Activated CD4-positive, CD25-positive, alpha-beta regulatory T cell (primary cell): ENCODE measurements at regions not wholly inside any gene's neighbourhood (a gene's known extent, or its start where the extent isn't known, plus 50 kb on each side); places are given as distances from the start of the nearest gene placed in this dataset.
"Not testable (repeated sequence)": the region's sequence is repeated elsewhere in the genome, so short reads cannot be mapped to it uniquely, and the experiment has no call there.

Experiments used
- DNase-seq, 4 experiments: peaks; one replicate each; lab custom pipeline; 2025; lab: John Stamatoyannopoulos, UW

DNA sequence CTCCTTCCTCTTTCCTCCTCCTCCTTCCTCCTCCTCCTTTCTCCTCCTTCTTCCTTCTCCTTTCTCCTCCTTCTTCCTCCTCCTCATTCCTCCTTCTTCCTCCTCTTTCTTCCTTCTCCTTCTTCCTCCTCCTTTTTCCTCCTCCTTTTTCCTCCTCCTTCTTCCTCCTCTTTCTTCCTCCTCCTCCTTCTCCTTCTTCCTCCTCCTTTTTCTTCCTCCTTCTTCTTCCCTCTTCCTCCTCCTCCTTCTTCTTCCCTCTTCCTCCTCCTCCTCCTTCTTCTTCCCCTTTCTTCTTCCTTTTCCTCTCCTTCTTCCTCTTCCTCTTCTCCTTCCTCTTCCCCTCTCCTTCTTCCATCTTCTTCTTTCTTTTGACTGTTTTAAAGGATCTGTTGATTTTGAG lies 538.8 kb downstream of the TMEM38B start:
- no peak for DNase-seq

DNA sequence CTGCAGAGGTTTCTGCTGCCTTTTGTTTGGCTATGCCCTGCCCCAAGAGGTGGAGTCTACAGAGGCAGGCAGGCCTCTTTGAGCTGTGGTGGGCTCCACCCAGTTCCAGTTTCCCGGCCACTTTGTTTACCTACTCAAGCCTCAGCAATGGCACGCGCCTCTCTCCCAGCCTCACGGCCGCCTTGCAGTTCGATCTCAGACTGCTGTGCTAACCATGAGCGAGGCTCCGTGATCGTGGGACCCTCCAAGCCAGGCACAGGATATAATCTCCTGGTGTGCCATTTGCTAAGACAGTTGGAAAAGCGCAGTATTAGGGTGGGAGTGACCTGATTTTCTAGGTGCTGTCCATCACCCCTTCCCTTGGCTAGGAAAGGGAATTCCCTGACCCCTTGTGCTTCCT lies 566.6 kb downstream of the TMEM38B start:
- not testable (repeated sequence) for DNase-seq

GRCh38 chr9:106277966-106278365 lies 583.6 kb downstream of the TMEM38B start:
- no peak for DNase-seq

GRCh38 chr9:106283769-106284168 lies 579.2 kb upstream of the ZNF462 start:
- DNase-seq = no peak

- DNase-seq = no peak
Measured at GRCh38 chr9:106284296-106284695, 578.7 kb upstream of the ZNF462 start.

DNA sequence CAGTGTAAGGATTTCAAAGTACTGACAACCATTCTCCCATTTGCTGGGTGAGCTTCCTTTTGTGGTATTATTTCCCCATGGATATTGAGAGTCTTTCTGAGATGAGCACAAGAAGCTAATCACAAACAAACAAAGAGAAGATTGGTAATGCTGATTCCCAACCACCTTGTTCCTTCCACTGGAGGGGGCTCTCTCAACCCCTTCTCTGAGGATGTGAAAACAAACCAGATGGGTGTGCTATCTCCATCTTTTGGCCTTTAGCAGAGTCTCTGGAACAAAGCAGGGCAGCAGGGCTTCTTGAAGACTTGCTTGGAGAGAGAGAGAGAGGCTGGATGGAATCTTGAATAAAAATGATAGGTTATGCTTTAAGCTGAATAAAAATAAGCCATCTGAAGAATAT lies 576.7 kb upstream of the ZNF462 start:
- DNase-seq = no peak

- no peak for DNase-seq
Measured at GRCh38 chr9:106287091-106287631, 575.8 kb upstream of the ZNF462 start.

GRCh38 chr9:106287731-106288130 lies 575.2 kb upstream of the ZNF462 start:
- no peak for DNase-seq

DNA sequence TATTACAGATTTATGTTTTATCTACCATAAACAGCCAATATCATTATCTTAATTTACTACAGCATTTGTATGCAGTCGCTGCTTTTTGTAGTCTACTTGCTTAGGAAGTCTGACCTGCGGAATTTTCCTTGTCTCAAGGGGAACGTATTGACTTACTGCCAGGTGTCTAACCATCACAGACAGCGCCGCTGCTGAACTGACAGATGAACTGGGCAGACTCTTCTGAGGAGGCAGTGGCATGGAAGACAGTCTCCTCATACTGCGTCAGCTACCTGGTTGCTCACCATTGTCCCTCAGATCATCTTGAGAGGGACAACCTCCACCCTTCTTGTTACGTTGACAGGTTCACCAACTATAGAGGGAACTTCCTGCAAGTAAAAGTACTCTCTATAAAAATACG lies 574.3 kb upstream of the ZNF462 start:
- DNase-seq = no peak

DNA sequence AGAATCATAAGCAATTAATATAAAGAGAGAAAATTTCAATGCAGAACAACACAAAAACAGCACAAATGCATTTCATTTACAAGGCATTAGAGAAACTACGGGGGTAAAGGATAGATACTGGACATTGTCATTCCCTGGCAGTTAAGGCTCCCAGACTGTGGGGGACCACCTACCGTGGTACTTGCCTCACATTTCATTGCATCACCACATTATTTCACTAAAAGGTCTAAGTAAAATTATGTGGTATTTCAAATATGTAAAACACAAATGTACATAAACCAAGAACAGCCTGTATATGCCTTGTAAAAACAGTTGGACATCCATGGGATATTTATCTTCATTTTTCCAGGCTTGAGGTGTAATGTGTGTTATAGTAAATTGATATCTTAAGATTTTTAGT lies 571.2 kb upstream of the ZNF462 start:
- DNase-seq = no peak

DNA sequence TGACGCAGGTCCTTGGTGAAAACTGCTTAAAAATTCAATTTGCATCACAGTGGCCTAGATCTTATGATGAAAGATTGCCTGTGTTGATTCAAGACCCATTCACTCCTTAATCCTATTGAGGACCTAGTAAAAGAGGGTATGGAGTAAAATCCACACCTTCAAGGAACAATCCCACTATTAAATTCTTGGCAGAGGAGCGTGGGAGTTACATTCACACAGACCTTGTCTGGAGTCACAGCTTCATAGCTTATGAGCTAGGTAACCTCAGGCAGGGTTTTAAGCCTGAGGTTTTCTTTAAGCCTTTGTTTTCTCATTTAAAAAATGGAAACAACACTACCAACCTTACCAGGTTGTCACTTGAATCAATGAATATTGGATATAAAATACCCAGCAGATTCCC lies 566.5 kb upstream of the ZNF462 start:
- no peak for DNase-seq

- no peak for DNase-seq
Measured at GRCh38 chr9:106298997-106299396, 564.0 kb upstream of the ZNF462 start.

GRCh38 chr9:106304401-106304920 lies 558.5 kb upstream of the ZNF462 start:
- DNase-seq = no peak

- no peak for DNase-seq
Measured at GRCh38 chr9:106305428-106306133, 557.4 kb upstream of the ZNF462 start.

DNA sequence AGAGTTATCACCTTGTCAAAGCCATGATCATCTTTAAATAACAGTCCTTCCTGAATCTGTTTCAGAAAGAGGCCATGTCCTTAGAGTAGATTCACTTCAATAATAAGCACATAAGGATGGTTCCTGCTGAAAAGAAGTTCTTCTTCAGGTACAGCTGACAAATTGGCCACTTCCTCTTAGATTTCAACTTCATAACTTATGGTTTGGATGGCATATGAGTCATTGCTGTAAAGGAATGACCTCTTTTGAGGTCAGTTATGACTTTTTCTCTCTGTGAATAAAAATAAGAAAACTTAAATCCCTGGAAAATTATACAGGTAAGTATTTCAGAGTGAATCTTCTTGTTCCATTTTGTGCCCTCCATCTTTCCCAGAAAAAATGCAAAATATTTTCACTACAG lies 555.3 kb upstream of the ZNF462 start:
- DNase-seq = no peak

DNA sequence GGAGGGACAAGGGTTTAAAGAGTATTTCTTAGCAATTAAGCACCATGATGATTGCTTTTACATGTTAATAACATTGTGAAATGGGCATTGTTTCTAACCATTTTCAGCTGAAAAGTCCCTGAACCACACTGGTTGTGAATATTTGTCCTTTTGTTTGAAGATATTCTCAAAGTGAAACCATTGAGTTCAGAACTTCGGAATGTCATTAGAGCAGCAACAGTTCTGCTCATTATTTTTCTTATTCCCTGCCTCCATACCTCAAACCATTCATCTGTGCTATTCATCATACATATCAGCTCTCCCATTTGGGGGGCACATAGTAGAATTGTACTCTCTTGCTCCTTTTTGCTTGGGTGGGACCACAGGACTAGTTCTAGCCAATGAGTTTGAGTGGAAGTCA lies 553.0 kb upstream of the ZNF462 start:
- DNase-seq = no peak

DNA sequence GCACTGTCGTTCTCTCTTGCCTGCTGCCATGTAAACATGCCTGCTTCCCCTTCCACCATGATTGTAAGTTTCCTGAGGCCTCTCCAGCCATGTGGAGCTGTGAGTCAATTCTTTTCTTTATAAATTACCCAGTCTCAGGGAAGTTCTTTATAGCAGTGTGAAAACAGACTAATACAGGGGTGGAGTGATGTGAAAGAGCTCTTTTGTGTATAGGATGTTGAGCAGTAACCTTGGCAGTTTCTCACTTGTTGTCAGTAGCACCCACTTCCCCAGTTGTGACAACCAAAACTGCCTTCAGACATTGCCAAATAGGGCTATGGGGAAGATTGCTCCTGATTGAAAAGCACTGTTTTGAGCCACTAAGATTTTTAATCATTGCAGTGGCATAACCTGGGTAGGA lies 552.2 kb upstream of the ZNF462 start:
- no peak for DNase-seq

- no peak for DNase-seq
Measured at GRCh38 chr9:106312906-106313305, 550.1 kb upstream of the ZNF462 start.

GRCh38 chr9:106314476-106314875 lies 548.5 kb upstream of the ZNF462 start:
- DNase-seq = no peak

- no peak for DNase-seq
Measured at GRCh38 chr9:106321394-106322180, 541.4 kb upstream of the ZNF462 start.

DNA sequence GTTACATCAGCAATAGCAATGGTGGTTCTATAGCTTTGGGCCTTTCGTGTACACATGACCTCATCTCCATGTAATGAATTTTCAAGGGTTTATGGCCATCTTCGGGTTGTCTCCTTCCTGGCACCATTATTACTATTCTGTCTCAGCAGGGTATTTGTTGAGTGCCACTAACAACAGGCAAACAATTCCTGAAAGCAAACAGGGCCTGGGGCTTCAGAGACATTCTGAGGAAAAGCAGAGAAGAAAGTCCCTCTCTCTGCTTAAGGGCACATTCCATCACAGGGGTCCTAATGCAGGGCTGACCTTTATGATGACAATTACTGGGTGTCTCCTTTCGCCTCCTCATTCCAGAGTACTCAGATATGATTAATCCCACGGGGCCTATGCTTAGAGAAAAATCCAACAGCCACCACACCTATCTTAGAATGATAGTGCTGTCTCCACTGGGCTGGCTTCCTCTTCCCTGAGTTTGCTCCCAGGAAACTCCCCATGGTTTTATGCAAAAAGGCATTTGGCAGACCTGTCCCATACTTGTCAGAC lies 540.2 kb upstream of the ZNF462 start:
- DNase-seq = no peak

DNA sequence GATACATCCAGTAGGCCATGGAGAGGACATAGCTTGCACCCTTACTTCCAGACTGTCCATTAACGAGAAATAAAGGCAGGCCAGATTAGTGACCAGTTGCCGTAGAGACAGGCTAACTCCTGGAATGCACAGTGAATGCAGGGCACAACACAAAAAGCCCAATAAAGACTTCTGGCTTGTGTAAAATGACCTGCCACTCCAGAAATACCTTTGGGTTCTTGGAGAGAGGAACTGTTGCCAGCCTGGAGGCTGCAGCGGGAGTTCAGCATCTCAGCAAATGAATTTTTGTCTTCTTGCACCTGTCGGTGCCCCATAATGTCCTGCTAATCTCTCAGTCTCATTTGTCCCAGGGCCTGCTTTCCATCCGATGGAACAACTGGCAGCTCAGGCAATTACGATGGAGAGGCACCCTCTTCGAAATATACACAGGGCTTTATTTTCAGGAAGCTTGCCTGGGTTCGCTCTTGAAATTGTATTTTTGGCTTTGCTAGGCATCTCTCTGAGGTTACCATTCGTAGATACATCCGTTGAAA lies 538.8 kb upstream of the ZNF462 start:
- DNase-seq = no peak
